ENCODE measurements at regions not wholly inside any gene's neighbourhood (a gene's known extent, or its start where the extent isn't known, plus 50 kb on each side); places are given as distances from the start of the nearest gene placed in this dataset.
"Not testable (repeated sequence)": the region's sequence is repeated elsewhere in the genome, so short reads cannot be mapped to it uniquely, and the experiment has no call there.

- DNase-seq (ENCODE audit: low read depth in 2 of 2), result peak in 1 of 2 experiments; percentile 52
These were observed 479.7 kb downstream of the TMEM121 start for GRCh38 chr14:106006043-106006442.

- not testable (repeated sequence) for DNase-seq (ENCODE audit: low read depth in 2 of 2)
These were observed 480.3 kb downstream of the TMEM121 start for GRCh38 chr14:106006716-106007115.

DNA sequence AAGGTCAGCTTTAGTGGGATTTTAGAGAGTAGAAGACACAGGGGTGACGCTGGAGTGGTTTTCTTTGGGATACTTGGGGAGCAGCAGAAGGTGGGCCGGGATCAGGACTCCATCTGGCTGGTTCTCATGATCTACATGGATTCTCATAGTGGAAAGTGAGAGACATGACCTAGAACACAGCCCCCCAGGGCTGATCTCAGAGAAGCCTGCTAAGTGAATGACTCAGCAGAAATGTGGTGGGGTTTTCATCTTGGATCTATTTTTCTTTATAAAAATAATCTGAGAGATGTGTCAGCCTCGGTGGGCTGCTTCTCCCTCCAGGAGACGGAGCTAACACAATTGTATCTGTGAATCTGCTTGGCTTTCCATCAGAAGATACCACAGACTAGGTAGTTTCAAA is 484.4 kb downstream of the TMEM121 start:
- no peak for DNase-seq (ENCODE audit: low read depth in 2 of 2)

DNA sequence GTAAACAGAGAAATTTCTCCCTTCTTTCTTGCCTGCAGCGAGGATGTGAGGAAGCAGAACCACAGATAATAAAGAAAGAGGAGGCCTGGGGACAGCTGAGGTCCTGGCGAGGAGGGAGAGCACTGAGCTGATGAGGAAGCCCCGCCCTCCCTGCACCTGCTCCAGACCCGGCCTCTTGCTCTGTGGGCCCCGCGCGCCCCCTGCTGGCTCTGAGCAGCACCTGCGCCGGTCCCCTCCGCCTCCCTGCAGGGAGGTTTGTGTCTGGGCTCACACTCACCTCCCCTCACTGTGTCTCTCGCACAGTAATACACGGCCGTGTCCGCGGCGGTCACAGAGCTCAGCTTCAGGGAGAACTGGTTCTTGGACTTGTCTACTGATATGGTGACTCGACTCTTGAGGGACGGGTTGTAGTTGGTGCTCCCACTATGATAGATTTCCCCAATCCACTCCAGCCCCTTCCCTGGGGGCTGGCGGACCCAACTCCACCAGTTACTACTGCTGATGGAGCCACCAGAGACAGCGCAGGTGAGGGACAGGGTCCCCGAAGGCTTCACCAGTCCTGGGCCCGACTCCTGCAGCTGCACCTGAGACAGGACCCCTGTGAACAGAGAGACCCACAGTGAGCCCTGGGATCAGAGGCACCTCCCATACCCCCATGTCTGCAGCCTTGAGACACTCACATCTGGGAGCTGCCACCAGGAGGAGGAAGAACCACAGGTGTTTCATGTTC is 485.4 kb downstream of the TMEM121 start:
- DNase-seq (ENCODE audit: low read depth in 2 of 2), result peak in 1 of 2 experiments; percentile 69

DNA sequence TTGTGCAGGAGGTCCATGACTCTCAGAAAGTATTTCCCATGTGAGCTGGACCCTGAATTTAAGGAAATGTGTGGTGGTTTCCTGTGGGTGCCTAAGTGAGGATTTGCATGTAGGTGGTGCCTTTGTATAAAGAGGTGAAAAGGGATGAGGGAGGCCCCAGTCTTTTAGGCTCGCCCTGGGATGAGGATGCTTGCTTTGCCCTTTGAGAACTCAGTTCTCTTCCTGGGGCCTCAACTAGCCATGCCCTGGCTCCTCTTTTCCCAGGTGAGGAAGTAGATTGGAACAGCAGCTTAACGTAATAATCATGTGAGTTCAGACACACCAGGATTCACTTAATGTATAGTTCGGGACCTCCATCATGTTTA is 486.0 kb downstream of the TMEM121 start:
- not testable (repeated sequence) for DNase-seq (ENCODE audit: low read depth in 2 of 2)

DNA sequence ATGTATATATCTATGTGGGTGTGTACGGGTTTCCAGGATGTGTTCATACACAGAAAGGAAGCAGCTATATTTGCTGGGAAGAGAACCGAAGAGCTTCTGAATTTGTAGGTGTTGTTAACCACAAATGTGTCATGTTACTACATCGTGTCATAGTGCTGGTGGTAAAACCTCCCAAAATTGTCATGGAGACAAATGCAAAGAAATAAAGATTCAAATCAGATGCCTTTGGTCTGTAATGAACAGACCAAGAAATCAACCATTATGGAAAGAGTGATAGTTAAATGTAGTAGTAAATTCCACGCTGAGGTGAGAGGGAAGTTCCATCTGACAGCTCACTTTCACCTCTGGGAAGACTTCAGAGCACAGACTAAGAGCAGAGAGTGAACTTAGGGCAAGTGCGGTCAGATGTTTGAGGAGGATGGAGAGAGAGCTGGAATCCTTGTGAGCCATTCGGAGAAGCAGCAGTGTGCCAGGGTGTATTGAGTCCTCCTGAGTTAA is 487.5 kb downstream of the TMEM121 start:
- no peak for DNase-seq (ENCODE audit: low read depth in 2 of 2)

DNA sequence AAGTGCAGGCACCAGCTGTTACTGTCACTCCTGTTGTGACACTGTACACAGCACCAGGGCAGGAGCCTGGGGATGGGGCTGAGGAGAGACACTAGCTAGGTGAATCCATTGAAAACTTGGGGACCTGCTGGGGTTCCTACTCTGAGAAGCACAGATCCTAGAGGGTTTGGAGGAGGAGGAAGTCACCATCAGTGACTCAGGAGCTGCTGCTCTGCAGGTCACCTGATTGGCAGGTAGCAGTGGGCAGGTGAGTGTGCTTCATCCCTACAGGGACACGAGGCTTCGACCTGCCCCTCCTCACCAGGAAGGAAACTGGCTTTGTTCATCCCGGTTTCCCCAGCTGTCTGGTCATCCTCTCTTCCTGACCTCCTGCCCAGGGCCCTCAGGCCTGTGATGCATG is 491.6 kb downstream of the TMEM121 start:
- DNase-seq (ENCODE audit: low read depth in 2 of 2), result not testable (repeated sequence)

DNA sequence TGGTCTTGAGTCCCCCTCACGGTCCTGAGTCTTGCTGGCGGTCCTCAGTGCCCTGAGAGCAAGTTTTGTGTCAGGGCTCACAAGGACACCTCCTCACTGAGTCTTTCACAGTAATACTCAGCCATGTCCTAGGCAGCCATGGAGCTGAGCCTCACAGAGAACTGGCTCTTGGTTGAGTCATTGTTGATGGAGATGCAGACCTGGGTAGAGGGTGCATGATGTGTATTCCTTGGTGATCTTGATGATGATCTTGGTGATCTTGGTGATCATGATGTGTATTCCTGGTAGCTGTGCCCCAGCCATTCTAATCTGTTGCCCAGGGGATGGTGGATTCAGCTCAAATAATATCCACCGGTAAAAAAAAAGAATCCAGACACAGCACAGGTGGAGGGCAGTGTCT is 495.4 kb downstream of the TMEM121 start:
- no peak for DNase-seq (ENCODE audit: low read depth in 2 of 2)

DNA sequence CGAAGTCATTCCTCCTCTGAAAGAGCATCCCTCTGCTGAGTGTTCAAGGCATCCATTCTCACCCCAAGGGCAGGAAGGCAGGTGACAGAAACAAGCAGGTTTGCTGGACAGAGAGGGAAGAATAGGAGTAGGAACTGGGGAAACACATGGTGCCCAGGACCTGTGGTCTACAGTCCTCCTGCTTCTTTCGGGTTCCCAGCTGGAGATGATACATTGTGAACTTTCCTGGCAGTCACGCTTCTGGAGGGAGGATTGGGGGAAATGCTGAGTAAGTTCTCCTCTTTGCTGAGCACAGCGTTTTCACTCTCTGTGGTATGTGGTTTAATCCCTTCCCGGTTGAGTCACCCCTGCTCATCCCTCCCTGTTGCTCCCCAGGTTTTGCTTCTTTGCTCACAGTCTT is 496.3 kb downstream of the TMEM121 start:
- DNase-seq (ENCODE audit: low read depth in 2 of 2), result not testable (repeated sequence)

- DNase-seq (ENCODE audit: low read depth in 2 of 2), result no peak
These were observed 497.0 kb downstream of the TMEM121 start for GRCh38 chr14:106023411-106023810.

DNA sequence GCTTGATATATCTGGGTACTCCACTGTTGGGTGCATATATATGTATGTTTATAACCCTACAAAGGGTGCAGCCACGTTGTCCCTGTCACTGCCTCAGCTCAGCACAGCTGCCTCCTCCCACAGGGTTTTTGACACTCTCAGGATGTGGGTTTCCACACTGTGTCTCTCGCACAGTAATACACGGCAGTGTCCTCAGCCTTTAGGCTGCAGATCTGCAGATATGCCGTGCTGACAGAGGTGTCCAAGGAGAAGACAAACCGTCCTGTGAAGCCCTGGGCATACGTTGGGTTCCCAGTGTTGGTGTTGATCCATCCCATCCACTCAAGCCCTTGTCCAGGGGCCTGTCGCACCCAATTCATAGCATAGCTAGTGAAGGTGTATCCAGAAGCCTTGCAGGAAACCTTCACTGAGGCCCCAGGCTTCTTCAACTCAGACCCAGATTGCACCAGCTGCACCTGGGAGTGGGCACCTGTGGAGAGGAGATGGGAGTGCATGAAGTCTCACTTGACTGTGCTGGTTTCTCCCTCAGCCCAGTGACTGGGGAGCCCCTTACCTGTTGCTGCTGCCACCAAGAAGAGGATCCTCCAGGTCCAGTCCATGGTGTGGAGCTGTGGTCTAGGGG is 498.7 kb downstream of the TMEM121 start:
- DNase-seq (ENCODE audit: low read depth in 2 of 2), result no peak

- DNase-seq (ENCODE audit: low read depth in 2 of 2), result no peak
These were observed 499.6 kb downstream of the TMEM121 start for GRCh38 chr14:106026026-106026425.

GRCh38 chr14:106027759-106028158 is 501.4 kb downstream of the TMEM121 start:
- not testable (repeated sequence) for DNase-seq (ENCODE audit: low read depth in 2 of 2)

- no peak for DNase-seq (ENCODE audit: low read depth in 2 of 2)
These were observed 503.6 kb downstream of the TMEM121 start for GRCh38 chr14:106029959-106030358.

DNA sequence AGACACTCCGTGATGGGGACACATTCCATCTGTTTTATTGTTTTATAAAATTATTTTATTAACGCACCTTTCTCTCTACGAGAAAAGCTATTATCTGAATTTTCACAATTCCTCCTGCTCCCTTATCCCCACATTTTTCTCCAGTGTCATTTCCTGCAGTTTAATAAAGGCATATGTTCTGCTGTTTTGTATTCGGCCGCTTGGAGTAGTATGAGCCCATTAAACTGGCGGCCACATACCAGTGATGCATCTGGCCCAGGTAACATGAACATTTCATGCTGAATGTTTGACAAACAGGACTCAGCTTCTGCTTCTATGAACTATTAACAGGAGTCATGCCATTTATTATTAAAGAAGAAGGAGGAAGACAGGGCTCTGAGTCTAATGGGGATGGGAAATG is 511.0 kb downstream of the TMEM121 start:
- DNase-seq (ENCODE audit: low read depth in 2 of 2), result no peak

DNA sequence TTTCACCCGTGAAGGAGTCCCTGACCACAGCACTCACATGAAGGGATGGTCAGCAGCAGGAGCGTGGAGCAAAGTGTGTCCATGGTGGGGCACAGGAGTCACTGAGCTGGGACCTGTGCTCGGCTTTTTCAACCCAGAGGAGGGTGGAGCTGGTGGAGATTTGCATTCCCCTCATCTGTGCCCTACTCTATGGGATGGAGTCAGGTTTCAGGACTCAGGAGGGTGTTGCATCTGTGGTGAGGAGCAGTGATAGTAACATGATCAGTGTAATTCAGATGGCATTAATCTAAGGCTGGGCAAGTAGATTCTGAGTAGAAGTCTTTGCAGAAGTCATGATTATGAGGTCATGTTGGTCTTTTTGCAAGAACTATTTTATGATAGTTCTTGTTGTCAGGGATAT is 511.9 kb downstream of the TMEM121 start:
- no peak for DNase-seq (ENCODE audit: low read depth in 2 of 2)

DNA sequence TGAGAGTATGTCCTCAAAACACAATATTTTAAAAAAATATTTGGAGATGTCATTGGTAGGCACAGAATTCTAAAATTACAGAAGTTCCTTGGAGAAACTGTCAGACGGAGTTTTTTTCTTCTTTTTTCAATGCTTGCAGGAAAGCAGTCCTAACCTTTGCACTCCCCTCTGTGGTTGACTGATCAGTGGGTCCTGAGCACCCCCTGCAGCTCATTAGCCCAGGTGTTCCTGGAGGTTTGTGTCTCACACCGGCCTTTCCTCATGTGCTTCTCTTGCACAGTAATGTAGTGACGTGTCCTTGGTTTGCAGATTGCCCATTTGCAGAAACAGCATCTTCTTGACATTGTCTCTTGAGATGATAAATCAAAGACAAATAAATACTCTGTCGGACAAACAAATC is 513.0 kb downstream of the TMEM121 start:
- peak; percentile 40 to 62 for DNase-seq (ENCODE audit: low read depth in 2 of 2)

- no peak for DNase-seq (ENCODE audit: low read depth in 2 of 2)
These were observed 518.1 kb downstream of the TMEM121 start for GRCh38 chr14:106044515-106044914.

DNA sequence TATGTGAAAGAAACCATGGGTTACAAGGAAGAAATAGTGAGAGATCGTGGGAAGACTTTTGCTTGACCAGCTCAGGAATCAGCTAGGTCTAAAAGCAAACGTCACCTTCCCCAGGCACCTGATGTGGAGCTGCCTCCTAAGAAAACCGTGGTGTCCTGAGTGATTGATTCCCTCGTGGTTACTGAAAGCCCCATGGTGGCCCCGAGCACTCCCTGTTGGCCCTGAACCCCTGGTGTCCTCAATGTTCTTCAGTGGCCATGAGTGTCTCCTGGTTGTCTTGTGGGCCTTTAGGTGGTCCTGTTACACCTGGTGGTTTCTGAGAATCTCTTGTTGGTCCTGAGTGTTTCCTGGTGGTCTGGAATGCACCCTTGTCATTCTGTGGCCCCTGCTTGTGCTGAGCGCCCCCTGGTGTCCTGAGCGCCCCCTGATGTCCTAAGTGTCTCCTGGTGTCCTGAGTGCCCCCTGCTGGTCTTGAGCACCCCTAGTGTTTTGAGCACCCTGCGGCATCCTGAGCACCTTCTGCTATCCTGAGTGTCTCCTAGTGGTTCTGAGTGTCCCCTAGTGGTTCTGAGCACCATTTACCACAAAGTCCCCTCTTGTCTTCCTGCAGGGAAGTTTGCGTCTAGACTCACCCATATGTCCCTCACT is 518.7 kb downstream of the TMEM121 start:
- peak; percentile 70 to 91 for DNase-seq (ENCODE audit: low read depth in 2 of 2)

DNA sequence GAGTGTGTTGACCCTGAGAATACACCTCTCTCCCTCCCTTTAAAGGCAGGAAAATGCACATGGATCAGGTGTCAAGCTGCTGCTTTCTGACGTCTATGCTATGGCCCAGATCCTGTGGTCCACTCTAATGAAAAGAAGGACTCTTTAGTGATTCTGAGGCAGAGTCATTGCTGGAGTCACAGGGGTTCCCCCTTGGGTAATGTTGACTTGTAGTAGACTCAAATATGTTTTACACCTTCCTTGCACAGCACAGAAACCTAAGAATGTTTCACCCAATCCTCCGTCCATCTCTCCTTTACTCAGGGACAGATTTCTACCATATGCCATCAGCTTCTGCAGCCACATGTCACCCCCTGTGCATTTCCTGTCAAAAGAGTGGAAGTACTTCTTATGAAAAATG is 525.4 kb downstream of the TMEM121 start:
- DNase-seq (ENCODE audit: low read depth in 2 of 2), result no peak

DNA sequence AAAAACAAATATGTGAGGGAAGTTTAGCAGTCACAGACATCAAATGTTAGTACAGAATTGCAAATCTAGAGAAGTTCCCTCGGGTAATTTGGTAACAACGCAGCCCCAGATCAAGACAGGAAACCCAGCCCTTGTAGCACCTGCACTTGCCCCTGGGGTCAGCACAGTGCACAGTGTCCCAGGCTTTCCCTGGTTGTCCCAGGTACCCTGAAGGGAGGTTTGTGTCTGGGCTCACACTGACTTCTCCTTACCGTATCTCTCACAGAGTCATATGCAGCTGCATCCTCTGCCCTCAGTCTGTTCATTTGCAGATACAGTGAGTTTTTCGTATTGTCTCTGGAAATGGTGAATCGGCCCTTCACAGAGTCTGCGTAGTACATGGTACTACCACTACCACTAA is 528.9 kb downstream of the TMEM121 start:
- DNase-seq (ENCODE audit: low read depth in 2 of 2), result no peak

- DNase-seq (ENCODE audit: low read depth in 2 of 2), result no peak
These were observed 532.0 kb downstream of the TMEM121 start for GRCh38 chr14:106058342-106058741.

Measured in stimulated activated CD4-positive, alpha-beta T cell treated with anti-CD3 and anti-CD28 coated beads, Interleukin-12 subunit alpha, Interleukin-12 subunit beta, amount 100 ng/mL, for 24 hours (primary cell).